H1 (cell line): ENCODE measurements at regions not wholly inside any gene's neighbourhood (a gene's known extent, or its start where the extent isn't known, plus 50 kb on each side); places are given as distances from the start of the nearest gene placed in this dataset.

ENCODE experiments used
- CTCF ChIA-PET: fragments of 300-600 bp; sonication (Branson Sonifier 250); formaldehyde crosslinking; loops from one replicate; lab custom pipeline; 2021; ENCODE audit not compliant: partially characterized antibody; lab: Charles Lee
- POLR2A ChIA-PET: fragments of 300-600 bp; sonication (Branson Sonifier 250); formaldehyde crosslinking; loops from one replicate; lab custom pipeline; 2021; ENCODE audit warnings: inconsistent platforms; ENCODE audit not compliant: partially characterized antibody; lab: Charles Lee
- DNase-seq, 2 experiments: peaks; one replicate each; pipeline versions ENCODE4 v3.0.0 to v3.0.0-alpha.2; 2010 to 2022; ENCODE audit warnings: low spot score in 2 of 2, low read depth in 1 of 2, mixed read lengths in 1 of 2
- FAIRE-seq: peaks from 2 replicates; lab custom pipeline; 2011; peaks lifted over from hg19 to GRCh38; lab: Jason Lieb, UNC
- H2AFZ ChIP-seq: 2 replicates; pipeline ENCODE4 v1.8.1; 2012; ENCODE audit warnings: low read length, inconsistent platforms
- H2AK5ac ChIP-seq: 2 replicates; pipeline ENCODE4 v1.6.1; 2013; ENCODE audit warnings: low read depth, low read length
- H2BK120ac ChIP-seq: replicated peaks from 2 replicates; pipeline ENCODE3; 2013; ENCODE audit warnings: low read depth, low read length, inconsistent platforms
- H2BK12ac ChIP-seq: 2 replicates; pipeline ENCODE4 v1.6.1; 2013; ENCODE audit warnings: low read depth, low read length
- H2BK15ac ChIP-seq: 2 replicates; pipeline ENCODE4 v1.6.1; 2013; ENCODE audit warnings: low read length
- H2BK20ac ChIP-seq: 2 replicates; pipeline ENCODE4 v1.6.1; 2013; ENCODE audit warnings: low read length
- H2BK5ac ChIP-seq: 2 replicates; pipeline ENCODE4 v1.6.1; 2013; ENCODE audit warnings: low read depth, low read length
- H3K14ac ChIP-seq: 2 replicates; pipeline ENCODE4 v1.6.1; 2013; ENCODE audit warnings: inconsistent platforms; ENCODE audit not compliant: insufficient read length
- H3K18ac ChIP-seq: 2 replicates; pipeline ENCODE4 v1.6.1; 2013; ENCODE audit warnings: low read length; ENCODE audit errors: extremely low read depth
- H3K23ac ChIP-seq: 2 replicates; pipeline ENCODE4 v1.6.1; 2013; ENCODE audit warnings: inconsistent platforms; ENCODE audit not compliant: insufficient read length
- H3K23me2 ChIP-seq: 2 replicates; pipeline ENCODE4 v1.6.1; 2013; ENCODE audit warnings: low read depth, low read length
- H3K27ac ChIP-seq: 2 replicates; pipeline ENCODE4 v1.6.1; 2011; ENCODE audit warnings: low read depth, low read length, inconsistent platforms
- H3K27me3 ChIP-seq, 4 experiments: replicated peaks in 1 of 4; 1 replicate in 1 of 4; 2 replicates in 3 of 4; pipeline versions ENCODE4 v1.6.1 to v1.8.1; 2011 to 2013; ENCODE audit warnings: low read length in 3 of 4, mild to moderate bottlenecking in 3 of 4, inconsistent platforms in 2 of 4, mixed read lengths in 2 of 4, moderate library complexity in 1 of 4; ENCODE audit not compliant: control insufficient read depth in 3 of 4, insufficient read depth in 3 of 4; ENCODE audit errors: extremely low read depth in 1 of 4
- H3K36me3 ChIP-seq, 4 experiments: 2 replicates each; pipeline versions ENCODE4 v1.6.1 to v1.8.1; 2011 to 2013; ENCODE audit warnings: mild to moderate bottlenecking in 4 of 4, low read length in 3 of 4, moderate library complexity in 2 of 4, control low read depth in 1 of 4, inconsistent platforms in 1 of 4; ENCODE audit not compliant: insufficient read depth in 4 of 4, control insufficient read depth in 2 of 4
- H3K4ac ChIP-seq: replicated peaks from 2 replicates; pipeline ENCODE3; 2013; ENCODE audit warnings: low read length, low read depth, mixed read lengths, inconsistent platforms; ENCODE audit not compliant: insufficient read length
- H3K4me1 ChIP-seq, 4 experiments: replicated peaks in 1 of 4; 1 replicate in 1 of 4; 2 replicates in 3 of 4; pipeline versions ENCODE4 v1.6.1 to v1.8.1; 2011 to 2013; ENCODE audit warnings: low read length in 3 of 4, inconsistent platforms in 2 of 4, mixed read lengths in 1 of 4; ENCODE audit not compliant: insufficient read depth in 4 of 4, control insufficient read depth in 3 of 4
- H3K4me2 ChIP-seq, 2 experiments: 2 replicates each; pipeline versions ENCODE4 v1.6.1 to v1.8.1; 2011 to 2013; ENCODE audit warnings: low read depth in 2 of 2, low read length in 2 of 2, control low read depth in 1 of 2, inconsistent platforms in 1 of 2, mild to moderate bottlenecking in 1 of 2; ENCODE audit not compliant: insufficient read depth in 1 of 2
- H3K4me3 ChIP-seq, 4 experiments: fragments of 200-600, 300-600 bp in 1 of 4; sonication (generic), shearing (Covaris generic), sonication (Bioruptor Twin) in 1 of 4; 2 replicates each; pipeline versions ENCODE4 v1.5.1 to v1.8.1; 2011 to 2016; ENCODE audit warnings: low read length in 4 of 4, low read depth in 3 of 4, control low read depth in 2 of 4, inconsistent platforms in 2 of 4, mild to moderate bottlenecking in 2 of 4, mixed read lengths in 1 of 4, moderate library complexity in 1 of 4; ENCODE audit not compliant: insufficient read depth in 2 of 4; ENCODE audit errors: extremely low read depth in 1 of 4
- H3K56ac ChIP-seq: replicated peaks from 2 replicates; pipeline ENCODE3; 2013; ENCODE audit warnings: low read depth, mild to moderate bottlenecking, mixed read lengths, low read length, inconsistent platforms; ENCODE audit not compliant: insufficient read length
- H3K79me1 ChIP-seq: 2 replicates; pipeline ENCODE4 v1.6.1; 2013; ENCODE audit warnings: low read depth, low read length, control low read depth
- H3K79me2 ChIP-seq, 2 experiments: 2 replicates each; pipeline versions ENCODE4 v1.6.1 to v1.8.1; 2012 to 2013; ENCODE audit warnings: low read length in 2 of 2, mild to moderate bottlenecking in 2 of 2, inconsistent platforms in 1 of 2; ENCODE audit not compliant: insufficient read depth in 2 of 2, control insufficient read depth in 1 of 2
- H3K9ac ChIP-seq, 4 experiments: replicated peaks in 1 of 4; 1 replicate in 1 of 4; 2 replicates in 3 of 4; pipeline versions ENCODE4 v1.6.1 to v1.8.1; 2011 to 2013; ENCODE audit warnings: low read depth in 3 of 4, low read length in 3 of 4, control low read depth in 2 of 4, mild to moderate bottlenecking in 2 of 4, moderate library complexity in 2 of 4, inconsistent platforms in 1 of 4; ENCODE audit errors: extremely low read depth in 1 of 4
- H3K9me3 ChIP-seq, 2 experiments: 2 replicates each; pipeline versions ENCODE4 v1.6.1 to v1.8.1; 2012 to 2013; ENCODE audit warnings: mild to moderate bottlenecking in 2 of 2, moderate library complexity in 2 of 2, control low read depth in 1 of 2, inconsistent platforms in 1 of 2, low read depth in 1 of 2, low read length in 1 of 2, mixed read lengths in 1 of 2; ENCODE audit not compliant: insufficient read depth in 2 of 2
- H4K20me1 ChIP-seq, 2 experiments: replicated peaks in 1 of 2; 2 replicates each; pipeline versions ENCODE3 to v1.8.1; 2011 to 2013; ENCODE audit warnings: inconsistent platforms in 2 of 2, low read length in 2 of 2, mild to moderate bottlenecking in 1 of 2; ENCODE audit not compliant: insufficient read depth in 2 of 2, control insufficient read depth in 1 of 2
- H4K5ac ChIP-seq: 2 replicates; pipeline ENCODE4 v1.6.1; 2013; ENCODE audit warnings: low read length, low read depth, mixed read lengths, inconsistent platforms; ENCODE audit not compliant: insufficient read length
- H4K8ac ChIP-seq: 2 replicates; pipeline ENCODE4 v1.8.0; 2013; ENCODE audit warnings: mild to moderate bottlenecking, moderate library complexity, low read length, inconsistent platforms; ENCODE audit not compliant: insufficient read depth; ENCODE audit errors: extremely low read depth
- H4K91ac ChIP-seq: replicated peaks from 2 replicates; pipeline ENCODE3; 2013; ENCODE audit warnings: low read length, mixed read lengths, inconsistent platforms; ENCODE audit not compliant: insufficient read length
- BCL11A ChIP-seq, 2 experiments: IDR thresholded peaks; one replicate each; pipeline ENCODE4 v1.6.1; 2011; ENCODE audit warnings: low read depth in 2 of 2, low read length in 2 of 2, mild to moderate bottlenecking in 2 of 2
- CBX8 ChIP-seq: fragments of 300-800, 300-1000 bp; sonication (generic); IDR thresholded peaks from 2 replicates; pipeline ENCODE4 v1.7.1; 2016; ENCODE audit warnings: low read depth, low read length, borderline replicate concordance
- CEBPB ChIP-seq: IDR thresholded peaks from 2 replicates; pipeline ENCODE4 v1.6.1; 2012; ENCODE audit warnings: low read depth, low read length
- EZH2 ChIP-seq: fragments of 200-600 bp; sonication (generic); IDR thresholded peaks from 2 replicates; pipeline ENCODE4 v1.7.1; 2012; ENCODE audit warnings: low read depth, mild to moderate bottlenecking, moderate library complexity, low read length, inconsistent platforms; ENCODE audit not compliant: severe bottlenecking
- GABPA ChIP-seq: IDR thresholded peaks from 2 replicates; pipeline ENCODE4 v1.6.1; 2011; ENCODE audit warnings: mild to moderate bottlenecking, low read length, moderate library complexity, borderline replicate concordance; ENCODE audit not compliant: insufficient read depth
- KDM1A ChIP-seq: fragments of 200-600, 300-600 bp; sonication (generic); IDR thresholded peaks from 2 replicates; pipeline ENCODE4 v1.7.1; 2016; ENCODE audit warnings: mild to moderate bottlenecking, low read length, borderline replicate concordance
- NRF1 ChIP-seq: IDR thresholded peaks from 2 replicates; pipeline ENCODE4 v1.6.1; 2011; ENCODE audit warnings: mild to moderate bottlenecking, low read depth, low read length, improper control_type of control experiment
- POLR2A ChIP-seq, 2 experiments: IDR thresholded peaks; 1 replicate in 1 of 2; 2 replicates in 1 of 2; pipeline ENCODE4 v1.6.1; 2011; ENCODE audit warnings: low read depth in 2 of 2, low read length in 2 of 2, mild to moderate bottlenecking in 2 of 2; ENCODE audit errors: control extremely low read depth in 1 of 2
- SP4 ChIP-seq: IDR thresholded peaks from 2 replicates; pipeline ENCODE4 v1.6.1; 2012; ENCODE audit warnings: low read length, inconsistent platforms
- TBP ChIP-seq: IDR thresholded peaks from 2 replicates; pipeline ENCODE4 v1.6.1; 2011; ENCODE audit warnings: low read depth, low read length, improper control_type of control experiment
- TCF12 ChIP-seq: IDR thresholded peaks from 2 replicates; pipeline ENCODE4 v1.6.1; 2011; ENCODE audit warnings: low read depth, mild to moderate bottlenecking, low read length
- ZNF274 ChIP-seq: IDR thresholded peaks from 2 replicates; pipeline ENCODE4 v1.7.0; 2012; ENCODE audit warnings: low read length, borderline replicate concordance; ENCODE audit errors: extremely low read depth
- WGBS, 2 experiments: shearing (Covaris generic) in 1 of 2; methylation state at CpG; one replicate each; pipeline versions ENCODE4 v1.1.6 to v1.1.7; 2013 to 2015; ENCODE audit warnings: low lambda C conversion rate in 2 of 2, mixed read lengths in 2 of 2, inconsistent platforms in 1 of 2, low coverage in 1 of 2, missing lambda C conversion rate in 1 of 2; ENCODE audit not compliant: insufficient replicate concordance in 2 of 2, insufficient coverage in 1 of 2, insufficient read length in 1 of 2; ENCODE audit errors: extremely low coverage in 1 of 2, missing lambda C conversion rate in 1 of 2; 5-methylcytosine and 5-hydroxymethylcytosine counted together

GRCh38 chr11:70574725-70575347 lies 176.5 kb downstream of the CTTN start:
- H2BK120ac ChIP-seq: no peak overlapping the region
- peaks cover 5% of the 10 kb centered on the region; the same call in 1 of the 2 replicates for H3K79me1 ChIP-seq
- TF ChIP-seq POLR2A (IDR thresholded peaks at IDR 0.05; ENCODE audit: control extremely low read depth in 1 of 2, low read depth in 2 of 2, low read length in 2 of 2) (no peak), SP4 (no peak), EZH2 (no peak), TCF12 (no peak), KDM1A (no peak), ZNF274 (no peak), GABPA (no peak), CEBPB (no peak), TBP (no peak), CBX8 (no peak), NRF1 (no peak), BCL11A (IDR thresholded peaks at IDR 0.05; ENCODE audit: low read depth in 2 of 2, low read length in 2 of 2) (no peak)
- H3K79me2 ChIP-seq: no peaks in the 10 kb centered on the region; a peak in 1 of 4 replicates
- peaks cover 2 to 6% of the 10 kb centered on the region in 2 experiments for H4K20me1 ChIP-seq
- no peak overlapping the region for H3K56ac ChIP-seq
- ChIA-PET CTCF (interaction anchor here (0.9 to 1.3 kb wide), 3 partner anchors 20 to 75 kb away, joined by 3 to 4 read pairs (median 3); no protein-coding TSS in a partner anchor), POLR2A (interaction anchor here (0.6 kb wide), 1 partner anchor 63 kb away, joined by 3 read pairs; no protein-coding TSS in a partner anchor)
- H3K18ac ChIP-seq: no peak overlapping the region
- no peak overlapping the region for H3K4ac ChIP-seq
- H3K4me2 ChIP-seq: no peak overlapping the region
- 0 out of 2 replicates have a peak overlapping the region, but pooled peaks have one; percentile 39 for H2AK5ac ChIP-seq
- no peak overlapping the region for H3K27ac ChIP-seq
- FAIRE-seq (no peak), DNase-seq (no peak)
- H3K4me1 ChIP-seq: peaks cover 0 to 2% (median 0%) of the 10 kb centered on the region in 4 experiments; a peak in 3 of 7 replicates
- no peak overlapping the region for H3K14ac ChIP-seq
- no peak overlapping the region for H2BK20ac ChIP-seq
- H3K9me3 ChIP-seq: no peaks in the 10 kb centered on the region
- no peak overlapping the region for H2AFZ ChIP-seq
- H3K23me2 ChIP-seq: no peaks in the 10 kb centered on the region
- H3K23ac ChIP-seq: no peak overlapping the region
- no peak overlapping the region for H2BK5ac ChIP-seq
- H2BK12ac ChIP-seq: no peak overlapping the region
- H4K5ac ChIP-seq: no peak overlapping the region
- H3K9ac ChIP-seq: no peak overlapping the region
- no peak overlapping the region for H4K91ac ChIP-seq
- no peak overlapping the region for H2BK15ac ChIP-seq
- H3K36me3 ChIP-seq: no peaks in the 10 kb centered on the region
- H4K8ac ChIP-seq: no peak overlapping the region; the same call in 1 of the 2 replicates
- WGBS, 2 experiments: 91% methylated on average over 12 of the region's 12 CpGs; no CpG with 5 or more reads in 1 of the 2 experiments
- H3K27me3 ChIP-seq: no peaks in the 10 kb centered on the region
- H3K4me3 ChIP-seq: no peak overlapping the region
